SKM-1 treated with dmso at 0.1 percent for 144 hours (cell line): ENCODE measurements at regions not wholly inside any gene's neighbourhood (a gene's known extent, or its start where the extent isn't known, plus 50 kb on each side); places are given as distances from the start of the nearest gene placed in this dataset.

Experiments
- DNase-seq: peaks from one replicate; lab custom pipeline; 2025; ENCODE audit not compliant: unreplicated experiment; lab: John Stamatoyannopoulos, UW

- no peak for DNase-seq
These were observed 123.8 kb upstream of the PRPS1L1 start for GRCh38 chr7:18151422-18151821.

- no peak for DNase-seq
These were observed 125.6 kb upstream of the PRPS1L1 start for GRCh38 chr7:18153183-18153748.

GRCh38 chr7:18154726-18155125 lies 127.1 kb upstream of the PRPS1L1 start:
- no peak for DNase-seq

- no peak for DNase-seq
These were observed 129.6 kb upstream of the PRPS1L1 start for GRCh38 chr7:18157233-18157632.

GRCh38 chr7:18162657-18163056 lies 135.0 kb upstream of the PRPS1L1 start:
- DNase-seq: no peak

- no peak for DNase-seq
These were observed 135.4 kb upstream of the PRPS1L1 start for GRCh38 chr7:18163091-18163490.

- no peak for DNase-seq
These were observed 137.5 kb upstream of the PRPS1L1 start for GRCh38 chr7:18165166-18165565.

GRCh38 chr7:18166002-18166401 lies 138.4 kb upstream of the PRPS1L1 start:
- DNase-seq: no peak

GRCh38 chr7:18167815-18168214 lies 140.2 kb upstream of the PRPS1L1 start:
- no peak for DNase-seq

GRCh38 chr7:18174996-18175395 lies 147.3 kb upstream of the PRPS1L1 start:
- DNase-seq: no peak

- DNase-seq: no peak
These were observed 148.3 kb upstream of the PRPS1L1 start for GRCh38 chr7:18175801-18176450.

- DNase-seq: no peak
These were observed 149.6 kb upstream of the PRPS1L1 start for GRCh38 chr7:18177129-18177814.

GRCh38 chr7:18177815-18178660 lies 150.4 kb upstream of the PRPS1L1 start:
- DNase-seq: peak; percentile 94

GRCh38 chr7:18179093-18179492 lies 151.4 kb upstream of the PRPS1L1 start:
- no peak for DNase-seq

- no peak for DNase-seq
These were observed 153.0 kb upstream of the PRPS1L1 start for GRCh38 chr7:18180685-18181084.

GRCh38 chr7:18189500-18190126 lies 162.0 kb upstream of the PRPS1L1 start:
- no peak for DNase-seq

GRCh38 chr7:18191341-18191740 lies 163.7 kb upstream of the PRPS1L1 start:
- DNase-seq: no peak

GRCh38 chr7:18191862-18192625 lies 164.4 kb upstream of the PRPS1L1 start:
- DNase-seq: no peak

- DNase-seq: no peak
These were observed 167.0 kb upstream of the PRPS1L1 start for GRCh38 chr7:18194616-18195015.

- no peak for DNase-seq
These were observed 169.0 kb upstream of the PRPS1L1 start for GRCh38 chr7:18196638-18197037.
